DOHH2 (cell line): ENCODE measurements at regions not wholly inside any gene's neighbourhood (a gene's known extent, or its start where the extent isn't known, plus 50 kb on each side); places are given as distances from the start of the nearest gene placed in this dataset.

Source experiments
- EZH2phosphoT487 ChIP-seq: fragments of 200-600 bp; sonication (generic); IDR thresholded peaks from 2 replicates; pipeline ENCODE4 v1.6.1; 2017; ENCODE audit warnings: borderline replicate concordance, mild to moderate bottlenecking, antibody characterized with exemption, low read length, moderate library complexity, mixed read lengths
- TF ChIP-seq, protein P1 (sequence below): fragments of 200-600 bp; sonication (generic); IDR thresholded peaks from one replicate; pipeline ENCODE4 v1.5.1; 2014; ENCODE audit warnings: antibody characterized with exemption, mild to moderate bottlenecking, low read depth, low read length; ENCODE audit not compliant: poor library complexity, severe bottlenecking

DNA sequence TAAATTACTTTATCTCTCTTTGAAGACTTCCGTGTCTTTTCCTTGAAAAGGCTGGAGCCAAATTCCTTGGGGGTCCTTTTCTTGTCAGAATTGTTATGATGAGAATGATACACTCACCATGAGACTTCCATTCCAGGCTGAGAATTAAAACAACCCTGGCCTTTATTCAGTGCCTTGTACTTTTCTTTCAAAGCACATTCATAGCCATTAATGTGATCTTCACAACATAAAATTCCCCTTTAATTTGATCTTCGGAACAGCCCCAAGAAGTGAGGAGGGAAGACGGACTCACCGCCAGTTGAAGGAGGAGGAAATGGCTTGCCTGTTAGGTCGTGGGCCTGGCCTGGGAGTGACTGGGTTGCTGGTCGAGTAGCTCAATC is 127.3 kb downstream of the DDX1 start:
- TF ChIP-seq, protein P1, sequence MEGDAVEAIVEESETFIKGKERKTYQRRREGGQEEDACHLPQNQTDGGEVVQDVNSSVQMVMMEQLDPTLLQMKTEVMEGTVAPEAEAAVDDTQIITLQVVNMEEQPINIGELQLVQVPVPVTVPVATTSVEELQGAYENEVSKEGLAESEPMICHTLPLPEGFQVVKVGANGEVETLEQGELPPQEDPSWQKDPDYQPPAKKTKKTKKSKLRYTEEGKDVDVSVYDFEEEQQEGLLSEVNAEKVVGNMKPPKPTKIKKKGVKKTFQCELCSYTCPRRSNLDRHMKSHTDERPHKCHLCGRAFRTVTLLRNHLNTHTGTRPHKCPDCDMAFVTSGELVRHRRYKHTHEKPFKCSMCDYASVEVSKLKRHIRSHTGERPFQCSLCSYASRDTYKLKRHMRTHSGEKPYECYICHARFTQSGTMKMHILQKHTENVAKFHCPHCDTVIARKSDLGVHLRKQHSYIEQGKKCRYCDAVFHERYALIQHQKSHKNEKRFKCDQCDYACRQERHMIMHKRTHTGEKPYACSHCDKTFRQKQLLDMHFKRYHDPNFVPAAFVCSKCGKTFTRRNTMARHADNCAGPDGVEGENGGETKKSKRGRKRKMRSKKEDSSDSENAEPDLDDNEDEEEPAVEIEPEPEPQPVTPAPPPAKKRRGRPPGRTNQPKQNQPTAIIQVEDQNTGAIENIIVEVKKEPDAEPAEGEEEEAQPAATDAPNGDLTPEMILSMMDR, result no peak
- no peak for TF ChIP-seq EZH2phosphoT487
